Panc1 (cell line): ENCODE measurements at regions not wholly inside any gene's neighbourhood (a gene's known extent, or its start where the extent isn't known, plus 50 kb on each side); places are given as distances from the start of the nearest gene placed in this dataset.

ENCODE experiments used
- ATAC-seq: fragments of 200-7000 bp; cut with Tn5 transposase; 2 replicates; pipeline ENCODE4 v1.9.1; 2020; ENCODE audit warnings: mild to moderate bottlenecking, moderate library complexity
- BruUV-seq: library from RNA; stranded (reverse); fragments of 400-500 nt; replicated peaks from 2 replicates; lab custom pipeline; 2021; lab: Mats Ljungman, UMichigan
- CTCF ChIA-PET: fragments of 300-600 bp; sonication (Branson Sonifier 250); formaldehyde crosslinking; loops from one replicate; lab custom pipeline; 2022; ENCODE audit warnings: antibody characterized with exemption; lab: Charles Lee
- POLR2A ChIA-PET: fragments of 300-600 bp; sonication (Branson Sonifier 250); formaldehyde crosslinking; loops from one replicate; lab custom pipeline; 2022; ENCODE audit warnings: antibody characterized with exemption; lab: Charles Lee
- DNase-seq: peaks from one replicate; pipeline ENCODE4 v3.0.0-alpha.2; 2010; ENCODE audit warnings: low read depth, low spot score
- H3K27ac ChIP-seq: 2 replicates; pipeline ENCODE4 v1.5.1; 2011; ENCODE audit warnings: mild to moderate bottlenecking, low read length, inconsistent platforms
- H3K27me3 ChIP-seq: fragments of 200-500 bp; sonication (Bioruptor generic); 2 replicates; pipeline ENCODE4 v1.6.0; 2014; ENCODE audit warnings: low read length, inconsistent platforms; ENCODE audit not compliant: control insufficient read depth, insufficient read depth
- H3K36me3 ChIP-seq: fragments of 200-500 bp; sonication (Bioruptor generic); 2 replicates; pipeline ENCODE4 v1.5.1; 2014; ENCODE audit warnings: inconsistent platforms, mild to moderate bottlenecking, low read length, moderate library complexity; ENCODE audit not compliant: control insufficient read depth, insufficient read depth
- H3K4me1 ChIP-seq: 2 replicates; pipeline ENCODE4 v1.5.1; 2011; ENCODE audit warnings: inconsistent platforms, mild to moderate bottlenecking, low read length, moderate library complexity; ENCODE audit not compliant: control insufficient read depth, insufficient read depth
- H3K4me3 ChIP-seq, 2 experiments: 2 replicates each; pipeline ENCODE4 v1.5.1; 2011 to 2012; ENCODE audit warnings: low read depth in 2 of 2, low read length in 2 of 2, mild to moderate bottlenecking in 2 of 2, inconsistent platforms in 1 of 2, moderate library complexity in 1 of 2
- H3K9me3 ChIP-seq: fragments of 200-500 bp; sonication (Bioruptor generic); 2 replicates; pipeline ENCODE4 v1.5.1; 2014; ENCODE audit warnings: low read depth, mild to moderate bottlenecking, inconsistent platforms, low read length, moderate library complexity; ENCODE audit not compliant: control insufficient read depth, insufficient read depth
- CTCF ChIP-seq: fragments of 450-650 bp; IDR thresholded peaks from 2 replicates; pipeline ENCODE4 v1.5.1; 2017; ENCODE audit warnings: mild to moderate bottlenecking
- POLR2AphosphoS5 ChIP-seq: IDR thresholded peaks from 2 replicates; pipeline ENCODE4 v1.6.1; 2012; ENCODE audit warnings: mild to moderate bottlenecking, low read depth, low read length, moderate library complexity
- REST ChIP-seq, 2 experiments: IDR thresholded peaks; 2 replicates each; pipeline ENCODE4 v1.6.1; 2011 to 2012; ENCODE audit warnings: low read depth in 2 of 2, control low read depth in 1 of 2, low read length in 1 of 2, mild to moderate bottlenecking in 1 of 2, moderate library complexity in 1 of 2; ENCODE audit not compliant: insufficient read depth in 1 of 2
- SIN3A ChIP-seq: IDR thresholded peaks from 2 replicates; pipeline ENCODE4 v1.6.1; 2012; ENCODE audit warnings: low read depth, mild to moderate bottlenecking, low read length, moderate library complexity, borderline replicate concordance; ENCODE audit not compliant: insufficient read depth
- TCF7L2 ChIP-seq: IDR thresholded peaks from 2 replicates; pipeline ENCODE4 v1.6.1; 2011; ENCODE audit warnings: mild to moderate bottlenecking, low read depth, low read length, inconsistent platforms
- in situ Hi-C: cut with HindIII; loops from 2 replicates; pipeline ENCODE4 v1.10.0; 2016; ENCODE audit warnings: low sequenced_read_pairs, low pct_unique_long_range_greater_than_20kb
- intact Hi-C: fragments of 100-400 bp; cut with micrococcal nuclease; formaldehyde crosslinking; loops from one replicate; pipeline ENCODE4 v1.10.0; 2022; ENCODE audit not compliant: unreplicated experiment

GRCh38 chr16:65604771-65605170, 482.9 kb upstream of the CDH11 start:
- ATAC-seq (no peak), DNase-seq (no peak)
- H3K27me3 ChIP-seq, result no peaks in the 10 kb centered on the region
- ChIA-PET CTCF (no interaction called here), POLR2A (no interaction called here)
- H3K4me1 ChIP-seq, result no peaks in the 10 kb centered on the region
- TF ChIP-seq TCF7L2 (no peak), CTCF (no peak), SIN3A (no peak), POLR2AphosphoS5 (no peak), REST (IDR thresholded peaks at IDR 0.05; ENCODE audit: insufficient read depth in 1 of 2, low read depth in 2 of 2, low read length in 1 of 2) (no peak)
- no peak overlapping the region for H3K4me3 ChIP-seq
- no TSS peak for BruUV-seq
- in situ Hi-C loops, result no loop called here
- no peaks in the 10 kb centered on the region for H3K36me3 ChIP-seq
- no peak overlapping the region for H3K27ac ChIP-seq
- intact Hi-C loops, result no loop called here
- H3K9me3 ChIP-seq, result no peaks in the 10 kb centered on the region

- intact Hi-C loops, result no loop called here
- TF ChIP-seq TCF7L2 (no peak), CTCF (no peak), REST (IDR thresholded peaks at IDR 0.05; ENCODE audit: insufficient read depth in 1 of 2, low read depth in 2 of 2, low read length in 1 of 2) (no peak), POLR2AphosphoS5 (no peak), SIN3A (no peak)
- POLR2A ChIA-PET, result no interaction called here
Observed at GRCh38 chr16:65601781-65602180, 479.9 kb upstream of the CDH11 start.

More at GRCh38 chr16:65601781-65602180, 479.9 kb upstream of the CDH11 start:
- Histone ChIP-seq H3K9me3 (no peaks in the 10 kb centered on the region), H3K36me3 (no peaks in the 10 kb centered on the region), H3K27me3 (no peaks in the 10 kb centered on the region), H3K4me3 (no peak overlapping the region), H3K27ac (no peak overlapping the region), H3K4me1 (no peaks in the 10 kb centered on the region)
- in situ Hi-C loops, result no loop called here
- CTCF ChIA-PET, result no interaction called here
- ATAC-seq (no peak), DNase-seq (no peak)
- no TSS peak for BruUV-seq
